Hippocampal formation (tissue), 2 donors: ENCODE measurements at regions not wholly inside any gene's neighbourhood (a gene's known extent, or its start where the extent isn't known, plus 50 kb on each side); places are given as distances from the start of the nearest gene placed in this dataset.

Source experiments
- DNase-seq, 2 donors: peaks; one replicate each; lab custom pipeline; 2025; lab: John Stamatoyannopoulos, UW

DNA sequence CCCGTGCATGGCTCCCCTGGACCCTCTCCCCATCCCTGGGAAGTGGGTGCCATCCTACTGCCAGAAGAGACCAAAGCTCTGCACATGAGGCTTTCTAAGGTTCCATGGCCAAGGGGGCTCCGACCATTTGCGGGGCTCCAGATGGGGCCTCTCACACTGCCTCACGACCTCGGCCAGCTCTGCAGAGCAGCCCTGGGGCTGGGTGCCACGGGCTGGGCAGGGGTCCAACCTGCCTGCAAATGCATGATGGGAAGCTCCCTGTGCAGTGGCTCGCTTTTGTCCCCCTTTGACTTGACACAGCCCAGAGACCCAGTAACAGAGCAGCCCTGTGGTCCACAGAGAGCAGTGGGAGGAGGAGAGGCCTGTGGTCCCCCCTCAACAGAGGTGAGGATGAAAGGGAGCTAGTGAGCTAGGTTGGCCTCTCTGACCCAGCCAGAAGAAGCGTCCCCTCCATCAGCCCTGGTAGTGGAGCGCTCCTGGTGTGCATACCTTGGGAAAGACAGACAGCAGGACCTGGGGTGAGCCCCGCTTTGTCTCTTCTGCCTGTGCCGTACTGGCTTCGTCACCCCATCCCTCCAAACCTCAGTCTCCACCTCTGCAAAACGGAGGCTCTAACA lies 174.1 kb downstream of the DDX1 start:
- no peak for DNase-seq

- no peak for DNase-seq
These were observed 174.0 kb upstream of the MYCN start for GRCh38 chr2:15766303-15766861.

GRCh38 chr2:15766911-15767597 lies 173.3 kb upstream of the MYCN start:
- no peak for DNase-seq

- DNase-seq, result no peak
These were observed 172.7 kb upstream of the MYCN start for GRCh38 chr2:15767679-15768078.

- no peak for DNase-seq
These were observed 172.2 kb upstream of the MYCN start for GRCh38 chr2:15768142-15768541.

- DNase-seq, result no peak
These were observed 171.7 kb upstream of the MYCN start for GRCh38 chr2:15768615-15769014.

GRCh38 chr2:15769235-15769634 lies 171.1 kb upstream of the MYCN start:
- no peak for DNase-seq

- DNase-seq, result no peak
These were observed 170.4 kb upstream of the MYCN start for GRCh38 chr2:15769676-15770547.

- no peak for DNase-seq
These were observed 169.7 kb upstream of the MYCN start for GRCh38 chr2:15770606-15771005.

GRCh38 chr2:15771124-15771523 lies 169.2 kb upstream of the MYCN start:
- no peak for DNase-seq

GRCh38 chr2:15772086-15772595 lies 168.2 kb upstream of the MYCN start:
- no peak for DNase-seq

GRCh38 chr2:15772681-15773080 lies 167.7 kb upstream of the MYCN start:
- no peak for DNase-seq

- DNase-seq, result no peak
These were observed 167.1 kb upstream of the MYCN start for GRCh38 chr2:15773204-15773603.

GRCh38 chr2:15773846-15774245 lies 166.5 kb upstream of the MYCN start:
- DNase-seq, result no peak

DNA sequence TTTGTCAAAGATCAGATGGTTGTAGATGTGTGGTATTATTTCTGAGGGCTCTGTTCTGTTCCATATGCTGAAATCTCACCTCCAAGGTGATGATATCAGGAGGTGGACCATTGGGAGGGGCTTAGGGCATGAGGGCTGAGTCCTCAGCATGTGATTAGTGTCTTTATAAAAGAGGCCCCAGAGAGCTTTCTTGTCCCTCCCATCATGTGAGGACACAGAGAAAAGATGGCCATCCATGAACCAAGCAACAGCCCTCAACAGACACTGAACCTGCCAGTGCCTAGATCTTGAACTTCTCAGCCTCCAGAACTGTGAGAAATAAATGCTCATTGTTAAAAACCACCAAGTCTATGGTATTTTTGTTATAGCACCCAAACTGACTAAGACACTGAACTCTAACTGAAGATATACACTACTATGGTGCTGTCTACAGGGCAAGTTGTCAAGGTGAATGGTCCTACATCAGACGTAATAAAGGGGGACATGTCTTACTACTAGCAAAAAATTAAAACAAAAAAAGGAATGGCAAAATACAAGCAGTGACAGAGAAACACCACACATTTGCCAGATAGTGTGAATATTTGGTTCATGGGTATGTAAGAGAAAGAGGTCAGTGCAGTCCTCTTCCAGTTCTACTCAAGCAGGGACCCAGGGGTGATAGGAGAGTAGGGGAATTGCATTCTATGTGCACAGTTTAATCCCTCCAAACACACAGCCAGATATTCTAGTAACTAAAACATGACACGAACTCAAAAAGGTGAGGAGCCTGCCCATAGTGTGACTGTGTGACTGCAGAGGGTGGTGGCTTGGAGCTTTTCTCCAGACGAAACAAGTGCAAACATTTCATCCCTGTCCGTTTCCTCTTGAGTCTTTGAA lies 164.4 kb upstream of the MYCN start:
- no peak for DNase-seq

GRCh38 chr2:15776629-15776919 lies 163.8 kb upstream of the MYCN start:
- DNase-seq, result no peak

DNA sequence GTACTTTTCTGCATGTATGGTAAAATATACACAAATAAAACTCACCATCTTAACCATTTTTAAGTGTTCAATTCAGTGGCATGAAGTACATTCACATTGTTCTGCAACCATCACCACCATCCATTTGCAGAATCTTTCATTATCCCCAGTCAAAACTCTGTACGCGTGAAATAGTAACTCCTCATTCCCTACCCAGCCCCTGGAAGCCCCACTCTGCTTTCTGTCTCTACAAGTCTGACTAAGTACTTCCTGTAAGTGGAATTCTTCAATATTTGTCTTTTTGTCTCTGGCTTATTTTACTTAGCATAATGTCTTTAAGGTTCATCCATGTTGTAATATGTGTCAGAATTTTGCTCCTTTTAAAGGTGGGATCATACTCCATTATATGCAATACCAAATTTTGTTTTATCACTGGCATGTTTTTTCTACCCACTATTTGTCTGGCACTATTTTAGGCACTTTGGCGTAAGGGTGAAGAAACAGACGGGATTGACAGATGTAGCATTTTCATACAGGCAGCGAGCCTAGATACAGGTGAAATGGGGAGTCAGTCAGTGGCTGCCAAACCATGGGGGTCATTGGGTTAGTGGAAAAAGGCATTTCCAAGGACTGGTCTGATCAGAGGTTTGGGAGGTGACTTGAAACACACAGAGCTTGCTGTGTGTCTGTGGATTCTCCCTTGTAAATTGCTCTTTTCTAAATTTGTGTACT lies 163.2 kb upstream of the MYCN start:
- no peak for DNase-seq

- no peak for DNase-seq
These were observed 162.5 kb upstream of the MYCN start for GRCh38 chr2:15777795-15778371.

- DNase-seq, result no peak
These were observed 161.7 kb upstream of the MYCN start for GRCh38 chr2:15778529-15779219.
